IgD-negative memory B cell (primary cell): ENCODE measurements at regions not wholly inside any gene's neighbourhood (a gene's known extent, or its start where the extent isn't known, plus 50 kb on each side); places are given as distances from the start of the nearest gene placed in this dataset.

ENCODE experiments used
- H3K27ac Mint-ChIP-seq, 3 donors: one replicate each; pipeline ENCODE4 v1.8.0; 2020 to 2022; ENCODE audit warnings: mild to moderate bottlenecking in 3 of 3, mixed read lengths in 3 of 3, moderate library complexity in 1 of 3
- H3K27me3 Mint-ChIP-seq: one replicate; pipeline ENCODE4 v1.8.0; 2021; ENCODE audit warnings: mixed read lengths
- H3K36me3 Mint-ChIP-seq: one replicate; pipeline ENCODE4 v1.8.0; 2020; ENCODE audit warnings: mild to moderate bottlenecking, mixed read lengths
- H3K4me1 Mint-ChIP-seq, 3 donors: one replicate each; pipeline ENCODE4 v1.8.0; 2020 to 2022; ENCODE audit warnings: mixed read lengths in 3 of 3, mild to moderate bottlenecking in 1 of 3
- H3K4me3 Mint-ChIP-seq, 4 donors: one replicate each; pipeline ENCODE4 v1.8.0; 2020 to 2022; ENCODE audit warnings: mild to moderate bottlenecking in 4 of 4, mixed read lengths in 4 of 4, moderate library complexity in 3 of 4
- H3K9me3 Mint-ChIP-seq, 3 donors: one replicate each; pipeline ENCODE4 v1.8.0; 2020 to 2021; ENCODE audit warnings: mixed read lengths in 3 of 3, mild to moderate bottlenecking in 1 of 3

GRCh38 chr19:30757837-30758617, 385.8 kb downstream of the ZNF536 start:
- Mint-ChIP-seq H3K4me1 (no peaks in the 10 kb centered on the region), H3K9me3 (peaks cover 0 to 3% (median 2%) of the 10 kb centered on the region in 3 donors), H3K27me3 (no peaks in the 10 kb centered on the region), H3K36me3 (no peaks in the 10 kb centered on the region), H3K27ac (no peak overlapping the region), H3K4me3 (no peak overlapping the region)

- Mint-ChIP-seq H3K36me3 (no peaks in the 10 kb centered on the region), H3K9me3 (peaks cover 0 to 3% (median 2%) of the 10 kb centered on the region in 3 donors), H3K4me1 (no peaks in the 10 kb centered on the region), H3K27ac (no peak overlapping the region), H3K4me3 (no peak overlapping the region), H3K27me3 (no peaks in the 10 kb centered on the region)
Measured at GRCh38 chr19:30757104-30757836, 385.1 kb downstream of the ZNF536 start.

GRCh38 chr19:30755581-30755980, 383.4 kb downstream of the ZNF536 start:
- Mint-ChIP-seq H3K27ac (no peak overlapping the region), H3K9me3 (peaks cover 2 to 4% (median 3%) of the 10 kb centered on the region in 3 donors), H3K4me1 (no peaks in the 10 kb centered on the region), H3K27me3 (no peaks in the 10 kb centered on the region), H3K36me3 (no peaks in the 10 kb centered on the region), H3K4me3 (no peak overlapping the region)

DNA sequence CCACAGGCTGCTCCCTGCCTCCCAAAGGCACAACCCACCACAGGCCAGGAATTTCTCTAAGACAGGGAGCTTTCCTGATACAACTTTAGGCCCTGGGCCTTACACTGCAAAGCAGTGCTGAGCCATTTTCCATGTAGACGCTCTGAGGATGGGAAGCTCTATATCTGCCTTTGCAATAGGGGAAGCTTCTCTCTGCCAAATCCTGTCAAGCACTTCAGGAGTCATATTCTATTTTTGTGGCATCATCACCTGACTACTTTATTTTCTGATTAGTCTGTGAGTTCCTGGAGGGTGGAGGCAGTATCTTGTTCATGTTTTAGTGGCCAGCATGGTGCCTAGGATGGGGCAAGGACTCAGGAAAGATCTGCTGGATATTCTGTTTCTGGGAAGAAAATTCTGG, 382.0 kb downstream of the ZNF536 start:
- Mint-ChIP-seq H3K9me3 (peaks cover 5 to 13% (median 7%) of the 10 kb centered on the region in 3 donors), H3K27me3 (no peaks in the 10 kb centered on the region), H3K4me1 (no peaks in the 10 kb centered on the region), H3K27ac (no peak overlapping the region), H3K4me3 (no peak overlapping the region), H3K36me3 (no peaks in the 10 kb centered on the region)

- Mint-ChIP-seq H3K27ac (no peak overlapping the region), H3K4me1 (no peaks in the 10 kb centered on the region), H3K27me3 (no peaks in the 10 kb centered on the region), H3K9me3 (peaks cover 5 to 13% (median 7%) of the 10 kb centered on the region in 3 donors), H3K4me3 (no peak overlapping the region), H3K36me3 (no peaks in the 10 kb centered on the region)
Measured at GRCh38 chr19:30752876-30753275, 380.7 kb downstream of the ZNF536 start.

DNA sequence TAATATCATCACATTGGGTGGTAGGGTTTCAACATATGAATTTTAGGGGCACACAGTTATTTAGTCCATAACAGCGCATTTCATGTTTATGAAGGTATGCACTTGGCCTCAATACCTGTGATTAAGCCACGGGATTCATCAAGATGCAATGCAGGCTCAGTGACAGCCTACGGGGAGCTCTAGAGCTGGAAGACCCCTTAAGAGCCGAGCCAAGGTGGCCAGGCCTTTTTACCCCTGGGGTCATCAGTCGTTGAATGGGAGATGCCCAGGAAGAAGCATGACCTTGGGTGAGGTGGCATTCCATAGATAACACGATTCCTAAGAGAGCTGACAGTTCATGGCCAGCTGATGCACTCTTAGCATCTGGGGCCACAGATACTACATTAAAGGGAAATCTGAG, 380.0 kb downstream of the ZNF536 start:
- Mint-ChIP-seq H3K9me3 (peaks cover 5 to 13% (median 7%) of the 10 kb centered on the region in 3 donors), H3K4me3 (no peak overlapping the region), H3K27me3 (no peaks in the 10 kb centered on the region), H3K27ac (no peak overlapping the region), H3K36me3 (no peaks in the 10 kb centered on the region), H3K4me1 (no peaks in the 10 kb centered on the region)

DNA sequence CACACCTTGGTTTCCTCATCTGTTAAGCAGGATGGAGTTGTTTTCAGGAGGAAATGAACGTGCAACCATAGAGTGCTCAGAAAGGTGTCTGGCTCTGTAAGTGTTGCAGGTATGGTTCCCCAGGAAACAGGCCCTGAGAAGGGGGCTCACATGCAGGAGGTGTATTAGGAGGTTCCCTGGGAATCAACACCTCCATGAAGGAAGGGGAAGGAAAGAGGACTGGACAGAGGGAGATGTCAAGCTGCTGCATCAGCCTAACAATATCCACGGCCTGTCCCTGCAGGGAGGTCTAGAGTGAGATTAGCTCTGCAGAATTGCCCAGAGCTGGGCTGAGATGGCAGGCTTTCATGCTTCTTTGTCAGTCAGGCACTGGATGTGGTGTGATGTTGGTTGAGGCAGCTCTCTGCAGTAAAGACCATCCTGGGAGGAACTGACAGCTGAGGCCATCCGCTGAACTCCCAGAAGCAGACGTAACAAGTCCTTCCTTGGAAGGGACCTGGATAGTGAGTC, 373.3 kb downstream of the ZNF536 start:
- Mint-ChIP-seq H3K36me3 (no peaks in the 10 kb centered on the region), H3K4me3 (no peak overlapping the region), H3K9me3 (peaks cover 4 to 14% (median 5%) of the 10 kb centered on the region in 3 donors), H3K27me3 (no peaks in the 10 kb centered on the region), H3K27ac (no peak overlapping the region), H3K4me1 (no peaks in the 10 kb centered on the region)

GRCh38 chr19:30744741-30745475, 372.7 kb downstream of the ZNF536 start:
- H3K27me3 Mint-ChIP-seq, result no peaks in the 10 kb centered on the region
- no peaks in the 10 kb centered on the region for H3K4me1 Mint-ChIP-seq
- no peaks in the 10 kb centered on the region for H3K36me3 Mint-ChIP-seq
- H3K27ac Mint-ChIP-seq, result no peak overlapping the region
- no peak overlapping the region for H3K4me3 Mint-ChIP-seq
- peaks cover 2 to 8% (median 5%) of the 10 kb centered on the region in 3 donors for H3K9me3 Mint-ChIP-seq

GRCh38 chr19:30743702-30744101, 371.5 kb downstream of the ZNF536 start:
- Mint-ChIP-seq H3K36me3 (no peaks in the 10 kb centered on the region), H3K4me3 (no peak overlapping the region), H3K27ac (no peak overlapping the region), H3K4me1 (no peaks in the 10 kb centered on the region), H3K9me3 (peaks cover 0 to 6% (median 1%) of the 10 kb centered on the region in 3 donors), H3K27me3 (no peaks in the 10 kb centered on the region)

DNA sequence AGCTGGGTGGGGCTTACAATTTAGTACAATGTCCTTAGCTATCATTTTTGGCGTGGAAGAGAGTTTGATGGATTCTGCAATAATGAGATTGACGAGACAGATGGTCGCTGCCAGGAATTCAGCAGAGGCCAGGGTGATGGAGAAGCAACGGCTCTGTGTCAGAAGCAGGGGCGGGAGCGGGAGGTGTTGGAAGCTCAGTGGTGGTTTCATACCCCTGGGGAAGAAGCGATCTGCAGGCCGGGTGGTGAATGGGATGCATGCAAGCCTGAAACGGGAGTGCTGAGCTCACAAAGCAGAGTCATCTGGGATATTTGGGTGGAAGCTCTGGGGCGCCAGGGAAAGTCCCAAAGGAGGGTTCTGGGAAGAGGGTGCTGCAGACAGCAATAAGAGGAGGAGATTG, 370.8 kb downstream of the ZNF536 start:
- H3K4me3 Mint-ChIP-seq, result no peak overlapping the region
- no peaks in the 10 kb centered on the region for H3K4me1 Mint-ChIP-seq
- peaks cover 0 to 8% (median 1%) of the 10 kb centered on the region in 3 donors for H3K9me3 Mint-ChIP-seq
- no peak overlapping the region for H3K27ac Mint-ChIP-seq
- H3K27me3 Mint-ChIP-seq, result no peaks in the 10 kb centered on the region
- no peaks in the 10 kb centered on the region for H3K36me3 Mint-ChIP-seq

GRCh38 chr19:30742406-30742938, 370.3 kb downstream of the ZNF536 start:
- Mint-ChIP-seq H3K27me3 (no peaks in the 10 kb centered on the region), H3K27ac (no peak overlapping the region), H3K4me1 (no peaks in the 10 kb centered on the region), H3K9me3 (peaks cover 1 to 8% (median 1%) of the 10 kb centered on the region in 3 donors), H3K4me3 (no peak overlapping the region), H3K36me3 (no peaks in the 10 kb centered on the region)

GRCh38 chr19:30741566-30741965, 369.4 kb downstream of the ZNF536 start:
- H3K4me3 Mint-ChIP-seq, result no peak overlapping the region
- H3K9me3 Mint-ChIP-seq, result peaks cover 1 to 8% (median 1%) of the 10 kb centered on the region in 3 donors
- H3K27me3 Mint-ChIP-seq, result no peaks in the 10 kb centered on the region
- H3K27ac Mint-ChIP-seq, result no peak overlapping the region
- no peaks in the 10 kb centered on the region for H3K36me3 Mint-ChIP-seq
- no peaks in the 10 kb centered on the region for H3K4me1 Mint-ChIP-seq

GRCh38 chr19:30739394-30739793, 367.2 kb downstream of the ZNF536 start:
- no peaks in the 10 kb centered on the region for H3K27me3 Mint-ChIP-seq

GRCh38 chr19:30738047-30738446, 365.9 kb downstream of the ZNF536 start:
- Mint-ChIP-seq H3K4me1 (no peaks in the 10 kb centered on the region), H3K27ac (no peak overlapping the region), H3K9me3 (peaks cover 1 to 3% (median 3%) of the 10 kb centered on the region in 3 donors), H3K27me3 (no peaks in the 10 kb centered on the region), H3K36me3 (no peaks in the 10 kb centered on the region), H3K4me3 (no peak overlapping the region)

More at GRCh38 chr19:30739394-30739793, 367.2 kb downstream of the ZNF536 start:
- Mint-ChIP-seq H3K4me3 (no peak overlapping the region), H3K4me1 (no peaks in the 10 kb centered on the region), H3K27ac (no peak overlapping the region), H3K36me3 (no peaks in the 10 kb centered on the region), H3K9me3 (peaks cover 1 to 3% (median 3%) of the 10 kb centered on the region in 3 donors)

- Mint-ChIP-seq H3K36me3 (no peaks in the 10 kb centered on the region), H3K4me3 (no peak overlapping the region), H3K4me1 (no peaks in the 10 kb centered on the region), H3K27ac (no peak overlapping the region), H3K27me3 (no peaks in the 10 kb centered on the region), H3K9me3 (peaks cover 1 to 3% (median 2%) of the 10 kb centered on the region in 3 donors)
Measured at GRCh38 chr19:30734669-30735068, 362.5 kb downstream of the ZNF536 start.
